ENCODE measurements at regions not wholly inside any gene's neighbourhood (a gene's known extent, or its start where the extent isn't known, plus 50 kb on each side); places are given as distances from the start of the nearest gene placed in this dataset.

GRCh38 chr11:95495706-95496105 is 264.7 kb upstream of the SESN3 start:
- CTCF ChIA-PET, result no interaction called here
- TF ChIP-seq CTCF (conservative IDR thresholded peaks at IDR 0.05; ENCODE audit: low read depth, low read length) (no peak), EZH2 (IDR thresholded peaks at IDR 0.05; ENCODE audit: borderline replicate concordance, low read depth, low read length, poor library complexity, severe bottlenecking) (no peak)
- H3K9me3 ChIP-seq (ENCODE audit: low read depth, low read length, poor library complexity, severe bottlenecking), result no peaks in the 10 kb centered on the region
- H3K27ac ChIP-seq (ENCODE audit: low read depth, low read length, poor library complexity, severe bottlenecking), result no peak overlapping the region
- H3K4me3 ChIP-seq (ENCODE audit: low read depth, low read length, poor library complexity, severe bottlenecking), result no peak overlapping the region
- no peak for DNase-seq (ENCODE audit: low spot score)
- POLR2A ChIA-PET (ENCODE audit: low non-redundant PET), result no interaction called here
- no TSS peak for BruUV-seq (replicated peaks)
- H3K4me1 ChIP-seq (ENCODE audit: insufficient read depth, low read length, poor library complexity, severe bottlenecking), result no peaks in the 10 kb centered on the region
- intact Hi-C loops (cut with micrococcal nuclease; ENCODE audit: unreplicated experiment), result no loop called here
- no peaks in the 10 kb centered on the region for H3K27me3 ChIP-seq (replicated peaks; ENCODE audit: insufficient read depth, low read depth, low read length, poor library complexity)
- no peaks in the 10 kb centered on the region for H3K36me3 ChIP-seq (ENCODE audit: insufficient read depth, low read length, poor library complexity, severe bottlenecking)

GRCh38 chr11:95494856-95495255 is 263.9 kb upstream of the SESN3 start:
- ChIA-PET POLR2A (ENCODE audit: low non-redundant PET) (no interaction called here), CTCF (no interaction called here)
- no TSS peak for BruUV-seq (replicated peaks)
- H3K27ac ChIP-seq (ENCODE audit: low read depth, low read length, poor library complexity, severe bottlenecking), result no peak overlapping the region
- no peaks in the 10 kb centered on the region for H3K36me3 ChIP-seq (ENCODE audit: insufficient read depth, low read length, poor library complexity, severe bottlenecking)
- no peaks in the 10 kb centered on the region for H3K4me1 ChIP-seq (ENCODE audit: insufficient read depth, low read length, poor library complexity, severe bottlenecking)
- no peak for TF ChIP-seq CTCF (conservative IDR thresholded peaks at IDR 0.05; ENCODE audit: low read depth, low read length)
- TF ChIP-seq EZH2 (IDR thresholded peaks at IDR 0.05; ENCODE audit: borderline replicate concordance, low read depth, low read length, poor library complexity, severe bottlenecking), result no peak
- H3K27me3 ChIP-seq (replicated peaks; ENCODE audit: insufficient read depth, low read depth, low read length, poor library complexity), result no peaks in the 10 kb centered on the region
- no peak overlapping the region for H3K4me3 ChIP-seq (ENCODE audit: low read depth, low read length, poor library complexity, severe bottlenecking)
- no peak for DNase-seq (ENCODE audit: low spot score)
- H3K9me3 ChIP-seq (ENCODE audit: low read depth, low read length, poor library complexity, severe bottlenecking), result no peaks in the 10 kb centered on the region
- intact Hi-C loops (cut with micrococcal nuclease; ENCODE audit: unreplicated experiment), result no loop called here

GRCh38 chr11:95494167-95494566 is 263.2 kb upstream of the SESN3 start:
- no peaks in the 10 kb centered on the region for H3K36me3 ChIP-seq (ENCODE audit: insufficient read depth, low read length, poor library complexity, severe bottlenecking)
- TF ChIP-seq EZH2 (IDR thresholded peaks at IDR 0.05; ENCODE audit: borderline replicate concordance, low read depth, low read length, poor library complexity, severe bottlenecking) (no peak), CTCF (conservative IDR thresholded peaks at IDR 0.05; ENCODE audit: low read depth, low read length) (no peak)
- ChIA-PET CTCF (no interaction called here), POLR2A (ENCODE audit: low non-redundant PET) (no interaction called here)
- no peaks in the 10 kb centered on the region for H3K9me3 ChIP-seq (ENCODE audit: low read depth, low read length, poor library complexity, severe bottlenecking)
- no peak overlapping the region for H3K4me3 ChIP-seq (ENCODE audit: low read depth, low read length, poor library complexity, severe bottlenecking)
- intact Hi-C loops (cut with micrococcal nuclease; ENCODE audit: unreplicated experiment), result no loop called here
- H3K27ac ChIP-seq (ENCODE audit: low read depth, low read length, poor library complexity, severe bottlenecking), result no peak overlapping the region
- H3K27me3 ChIP-seq (replicated peaks; ENCODE audit: insufficient read depth, low read depth, low read length, poor library complexity), result no peaks in the 10 kb centered on the region
- H3K4me1 ChIP-seq (ENCODE audit: insufficient read depth, low read length, poor library complexity, severe bottlenecking), result no peaks in the 10 kb centered on the region
- BruUV-seq (replicated peaks), result no TSS peak
- DNase-seq (ENCODE audit: low spot score), result no peak

All from A673 (cell line).